ENCODE measurements at regions not wholly inside any gene's neighbourhood (a gene's known extent, or its start where the extent isn't known, plus 50 kb on each side); places are given as distances from the start of the nearest gene placed in this dataset.

DNA sequence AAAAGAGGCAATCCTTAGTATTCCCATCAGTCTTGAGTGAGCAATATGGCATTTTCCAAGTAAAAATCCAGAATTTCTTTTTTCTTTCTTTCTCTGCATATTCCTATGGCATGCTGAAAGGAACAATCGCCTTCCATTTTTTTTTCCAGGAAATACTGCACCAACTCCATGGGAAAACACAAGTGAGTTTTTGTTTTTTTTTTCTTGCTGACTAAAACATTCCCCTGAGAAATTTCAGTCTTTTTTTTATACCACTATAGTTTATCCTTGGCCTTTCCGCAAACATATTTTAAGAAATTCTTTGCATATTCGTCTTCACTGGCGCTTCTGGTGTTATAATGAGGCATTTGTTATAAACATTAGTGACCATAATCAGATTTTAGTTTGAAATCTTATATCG is 429.6 kb upstream of the MDFIC2 start:
- ATAC-seq, result no peak
- Mint-ChIP-seq H3K9me3 (no peaks in the 10 kb centered on the region), H3K4me1 (peaks cover 10% of the 10 kb centered on the region), H3K27ac (no peak overlapping the region), H3K27me3 (no peaks in the 10 kb centered on the region), H3K4me3 (no peak overlapping the region)
- DNase-seq, result no peak

DNA sequence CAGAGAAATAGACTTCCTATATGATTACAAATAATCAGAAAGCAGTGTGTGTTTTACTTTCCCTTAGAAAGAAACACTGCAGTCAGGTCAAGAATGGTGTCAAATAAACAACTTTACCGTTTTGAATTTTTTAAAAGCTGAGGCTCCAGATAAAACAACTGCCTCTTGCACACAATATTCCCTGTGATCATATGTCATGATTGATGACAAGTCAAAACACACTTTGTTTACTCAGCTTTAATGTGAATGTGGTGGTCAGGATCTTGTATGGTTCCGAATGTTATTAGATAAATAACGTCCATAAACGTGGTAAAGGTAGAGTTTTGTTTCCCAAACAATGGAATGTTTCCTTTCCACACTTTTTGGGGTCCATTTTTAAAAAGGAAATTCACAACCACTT is 428.4 kb upstream of the MDFIC2 start:
- no peak overlapping the region for H3K27ac Mint-ChIP-seq
- no peaks in the 10 kb centered on the region for H3K9me3 Mint-ChIP-seq
- H3K4me1 Mint-ChIP-seq, result peaks cover 10% of the 10 kb centered on the region
- DNase-seq (no peak), ATAC-seq (no peak)
- H3K4me3 Mint-ChIP-seq, result no peak overlapping the region
- H3K27me3 Mint-ChIP-seq, result no peaks in the 10 kb centered on the region

DNA sequence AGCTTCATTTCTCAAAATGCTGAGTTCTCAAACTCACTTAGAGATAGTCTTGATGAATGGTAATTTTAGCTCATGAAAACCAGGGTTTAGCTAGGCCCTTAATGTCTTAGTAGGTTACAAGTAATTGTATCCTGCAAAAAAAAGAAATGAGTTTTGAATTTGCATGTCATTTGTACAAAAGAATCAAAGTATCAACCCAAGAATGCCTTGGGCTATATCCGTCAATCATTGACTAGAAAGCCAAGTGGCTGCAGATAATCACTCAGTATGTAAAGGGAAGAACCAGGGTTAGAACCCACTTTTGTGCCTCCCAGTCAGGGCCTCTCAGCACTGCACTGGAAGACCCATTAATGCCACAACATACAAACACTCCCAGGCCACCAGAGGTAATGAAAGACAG is 427.6 kb upstream of the MDFIC2 start:
- ATAC-seq, result no peak
- Mint-ChIP-seq H3K27ac (no peak overlapping the region), H3K9me3 (no peaks in the 10 kb centered on the region), H3K27me3 (no peaks in the 10 kb centered on the region), H3K4me3 (no peak overlapping the region), H3K4me1 (peaks cover 10% of the 10 kb centered on the region)
- DNase-seq, result no peak

DNA sequence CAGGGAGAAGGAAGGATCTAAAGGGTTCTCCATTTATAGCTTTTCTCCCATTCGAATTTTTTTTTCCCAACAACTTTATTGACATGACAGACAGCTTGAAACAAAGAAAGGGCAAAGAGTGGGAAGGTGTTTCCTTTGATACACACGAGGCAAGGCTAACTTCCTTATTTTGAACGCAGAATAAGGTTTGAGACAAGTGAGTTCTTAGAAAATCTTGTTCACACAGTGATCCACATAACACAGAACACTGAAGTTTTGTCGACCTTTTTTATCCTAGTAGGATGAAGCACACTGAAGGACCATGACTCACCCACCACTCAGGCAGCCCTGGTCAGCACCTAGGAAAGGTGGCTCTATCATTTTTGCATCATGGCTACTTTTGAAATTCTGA is 425.8 kb upstream of the MDFIC2 start:
- Mint-ChIP-seq H3K9me3 (no peaks in the 10 kb centered on the region), H3K4me3 (no peak overlapping the region), H3K27me3 (peaks cover 14% of the 10 kb centered on the region), H3K27ac (no peak overlapping the region), H3K4me1 (peaks cover 10% of the 10 kb centered on the region)
- DNase-seq (no peak), ATAC-seq (no peak)

DNA sequence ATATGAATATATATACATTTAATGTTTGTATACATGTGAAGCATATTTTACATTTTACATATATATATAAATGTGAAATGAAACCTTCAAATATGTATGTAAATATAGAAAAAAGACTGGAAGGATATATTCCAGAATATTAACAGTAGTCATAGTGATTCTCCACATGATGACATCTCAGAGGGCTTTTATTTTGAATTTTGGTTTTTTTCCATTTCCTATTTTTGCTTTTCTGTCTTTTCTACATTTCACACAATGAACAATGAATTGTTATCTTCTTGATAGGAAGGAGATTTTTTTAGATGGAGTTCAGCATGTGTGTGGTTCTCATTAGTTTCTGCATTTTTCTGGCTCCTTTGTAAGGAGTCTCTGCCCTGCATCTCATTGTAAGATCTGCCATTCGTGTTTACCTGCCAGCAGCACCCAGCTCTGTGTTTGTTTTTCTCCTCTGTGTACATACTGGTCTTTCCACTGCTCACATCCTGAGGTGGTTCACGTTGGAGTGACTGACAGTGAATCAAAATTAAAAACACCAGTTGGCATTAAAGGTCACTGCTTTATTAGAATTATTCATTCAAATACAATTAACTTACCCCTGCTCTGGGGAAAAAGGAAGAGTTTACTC is 425.3 kb upstream of the MDFIC2 start:
- Mint-ChIP-seq H3K27ac (no peak overlapping the region), H3K4me3 (no peak overlapping the region), H3K27me3 (peaks cover 19% of the 10 kb centered on the region), H3K4me1 (peaks cover 10% of the 10 kb centered on the region), H3K9me3 (no peaks in the 10 kb centered on the region)
- ATAC-seq, result no peak
- no peak for DNase-seq

DNA sequence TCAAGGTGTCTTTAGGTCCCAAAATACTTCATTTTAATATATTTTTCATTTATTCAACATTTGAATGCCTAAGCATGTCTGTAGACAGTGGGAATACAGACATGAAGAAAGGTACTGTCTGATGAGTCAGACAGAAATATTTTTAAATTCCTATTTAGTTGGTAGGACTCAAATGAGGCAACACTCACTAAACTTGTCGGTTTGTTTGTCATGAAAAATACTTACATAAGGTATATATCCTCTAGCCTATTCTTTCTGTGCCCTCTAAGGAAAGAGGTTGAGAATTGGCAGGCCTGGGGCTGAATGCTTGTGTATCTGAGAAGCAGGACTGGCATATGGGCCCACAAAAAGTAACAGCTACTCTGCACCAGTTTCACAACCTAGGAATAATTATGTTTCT is 423.6 kb upstream of the MDFIC2 start:
- no peak for DNase-seq
- Mint-ChIP-seq H3K9me3 (no peaks in the 10 kb centered on the region), H3K4me1 (peaks cover 10% of the 10 kb centered on the region), H3K27me3 (peaks cover 29% of the 10 kb centered on the region), H3K4me3 (no peak overlapping the region), H3K27ac (no peak overlapping the region)
- ATAC-seq, result no peak

DNA sequence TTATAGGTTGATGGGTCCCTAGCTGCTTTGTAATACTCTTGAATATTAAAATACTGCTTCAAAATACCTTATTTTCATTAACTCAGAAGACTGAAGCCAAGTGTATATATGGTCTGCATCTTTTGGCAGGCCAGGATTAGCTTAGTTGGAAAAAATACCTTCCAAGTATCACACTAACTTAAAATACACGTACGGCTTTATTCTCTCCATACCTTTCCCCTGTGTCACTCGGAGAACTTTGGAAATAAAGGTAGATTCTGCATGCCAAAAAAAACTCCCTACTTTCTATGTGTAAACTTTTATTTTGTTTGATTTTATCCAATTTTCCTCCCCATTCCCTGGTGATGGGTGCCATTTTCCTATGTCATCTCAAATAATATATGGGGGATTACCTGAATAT is 422.3 kb upstream of the MDFIC2 start:
- peaks cover 32% of the 10 kb centered on the region for H3K27me3 Mint-ChIP-seq
- no peak for DNase-seq
- no peak overlapping the region for H3K27ac Mint-ChIP-seq
- H3K4me3 Mint-ChIP-seq, result no peak overlapping the region
- ATAC-seq, result no peak
- peaks cover 10% of the 10 kb centered on the region for H3K4me1 Mint-ChIP-seq
- H3K9me3 Mint-ChIP-seq, result no peaks in the 10 kb centered on the region

DNA sequence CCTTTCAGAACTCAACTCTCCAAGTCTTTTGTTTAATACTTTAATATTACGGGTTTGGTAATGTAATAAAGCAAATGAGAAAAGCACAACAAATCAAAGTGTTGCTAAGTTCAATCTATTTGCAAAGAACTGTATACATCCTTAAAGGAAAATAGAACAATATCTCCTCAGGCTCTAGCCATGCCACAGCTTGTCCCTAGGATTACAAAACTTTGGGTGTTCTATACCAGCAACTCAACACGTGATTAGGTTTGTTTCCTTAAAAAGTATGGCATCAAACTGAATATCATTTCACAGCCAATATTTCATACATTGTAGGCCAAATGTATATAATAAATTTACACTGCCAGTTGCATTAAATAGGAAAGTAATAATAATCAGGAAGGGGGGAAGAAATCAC is 418.6 kb upstream of the MDFIC2 start:
- H3K27ac Mint-ChIP-seq, result no peak overlapping the region
- ATAC-seq, result no peak
- no peak for DNase-seq
- no peak overlapping the region for H3K4me3 Mint-ChIP-seq
- H3K9me3 Mint-ChIP-seq, result no peaks in the 10 kb centered on the region
- peaks cover 32% of the 10 kb centered on the region for H3K27me3 Mint-ChIP-seq
- no peaks in the 10 kb centered on the region for H3K4me1 Mint-ChIP-seq

DNA sequence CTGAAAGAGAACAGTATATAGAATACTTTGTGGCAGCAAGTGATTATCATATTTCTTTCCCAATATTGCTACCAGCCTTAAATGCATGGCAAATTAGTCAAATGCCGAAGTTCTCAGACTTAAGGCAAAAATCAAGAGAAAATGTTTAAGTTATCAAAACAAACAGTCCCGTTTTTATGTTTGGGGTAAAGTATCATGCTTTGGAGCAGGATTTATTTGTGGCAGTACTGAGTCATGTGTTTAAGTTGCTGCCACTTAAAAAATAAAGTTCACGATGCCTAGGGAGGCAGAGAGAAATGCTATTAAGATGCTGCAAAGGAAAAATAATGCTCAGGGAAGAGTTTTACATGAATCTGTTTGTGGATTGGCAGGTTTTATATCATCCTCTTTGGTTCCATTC is 417.4 kb upstream of the MDFIC2 start:
- H3K4me1 Mint-ChIP-seq, result no peaks in the 10 kb centered on the region
- H3K4me3 Mint-ChIP-seq, result no peak overlapping the region
- peaks cover 36% of the 10 kb centered on the region for H3K27me3 Mint-ChIP-seq
- peaks cover 0 to 4% of the 10 kb centered on the region in 2 donors for H3K9me3 Mint-ChIP-seq
- ATAC-seq, result no peak
- H3K27ac Mint-ChIP-seq, result no peak overlapping the region
- no peak for DNase-seq

DNA sequence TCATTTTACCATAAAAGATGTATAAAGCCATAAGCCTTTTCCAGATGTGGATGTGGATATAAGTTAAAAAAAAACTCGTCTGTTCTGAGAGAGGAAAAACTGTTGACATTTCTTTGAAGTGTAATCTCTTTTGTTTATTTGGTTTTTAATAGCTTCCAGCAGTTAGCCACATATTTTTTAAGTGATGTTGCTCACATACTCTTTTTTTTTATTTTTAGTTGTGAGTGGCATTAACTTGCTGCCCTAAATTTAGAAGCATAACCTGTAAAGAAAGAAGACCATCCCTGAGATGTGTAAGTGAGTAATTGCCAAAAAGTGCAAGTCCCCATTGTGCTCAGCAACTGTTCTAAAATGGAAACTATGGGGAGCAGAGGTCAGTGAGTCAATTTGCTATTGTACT is 415.9 kb upstream of the MDFIC2 start:
- ATAC-seq (no peak), DNase-seq (no peak)
- Mint-ChIP-seq H3K27ac (no peak overlapping the region), H3K27me3 (peaks cover 35% of the 10 kb centered on the region), H3K4me1 (no peaks in the 10 kb centered on the region), H3K9me3 (peaks cover 0 to 8% of the 10 kb centered on the region in 2 donors), H3K4me3 (no peak overlapping the region)

DNA sequence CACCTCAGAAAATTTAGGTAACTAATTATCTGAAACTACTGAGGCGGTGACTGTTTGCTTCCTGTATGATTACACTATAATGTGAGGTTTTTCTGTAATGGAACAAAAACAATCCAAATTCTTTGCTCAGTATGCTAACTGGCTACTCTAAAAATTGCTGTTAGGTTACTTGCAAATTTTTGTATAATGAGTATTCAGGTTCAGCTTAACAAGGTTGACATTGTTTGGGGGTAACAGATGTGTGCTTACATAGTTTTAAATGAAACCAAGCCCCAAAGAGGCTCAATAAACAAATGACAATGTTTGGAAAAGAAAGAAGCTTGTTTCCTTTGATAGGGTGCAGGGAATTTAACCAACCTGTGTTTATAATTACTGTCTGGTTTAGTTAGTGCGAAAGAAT is 414.5 kb upstream of the MDFIC2 start:
- H3K27ac Mint-ChIP-seq, result no peak overlapping the region
- H3K4me1 Mint-ChIP-seq, result no peaks in the 10 kb centered on the region
- ATAC-seq (no peak), DNase-seq (no peak)
- H3K4me3 Mint-ChIP-seq, result no peak overlapping the region
- H3K27me3 Mint-ChIP-seq, result peaks cover 23% of the 10 kb centered on the region
- H3K9me3 Mint-ChIP-seq, result peaks cover 0 to 8% of the 10 kb centered on the region in 2 donors

DNA sequence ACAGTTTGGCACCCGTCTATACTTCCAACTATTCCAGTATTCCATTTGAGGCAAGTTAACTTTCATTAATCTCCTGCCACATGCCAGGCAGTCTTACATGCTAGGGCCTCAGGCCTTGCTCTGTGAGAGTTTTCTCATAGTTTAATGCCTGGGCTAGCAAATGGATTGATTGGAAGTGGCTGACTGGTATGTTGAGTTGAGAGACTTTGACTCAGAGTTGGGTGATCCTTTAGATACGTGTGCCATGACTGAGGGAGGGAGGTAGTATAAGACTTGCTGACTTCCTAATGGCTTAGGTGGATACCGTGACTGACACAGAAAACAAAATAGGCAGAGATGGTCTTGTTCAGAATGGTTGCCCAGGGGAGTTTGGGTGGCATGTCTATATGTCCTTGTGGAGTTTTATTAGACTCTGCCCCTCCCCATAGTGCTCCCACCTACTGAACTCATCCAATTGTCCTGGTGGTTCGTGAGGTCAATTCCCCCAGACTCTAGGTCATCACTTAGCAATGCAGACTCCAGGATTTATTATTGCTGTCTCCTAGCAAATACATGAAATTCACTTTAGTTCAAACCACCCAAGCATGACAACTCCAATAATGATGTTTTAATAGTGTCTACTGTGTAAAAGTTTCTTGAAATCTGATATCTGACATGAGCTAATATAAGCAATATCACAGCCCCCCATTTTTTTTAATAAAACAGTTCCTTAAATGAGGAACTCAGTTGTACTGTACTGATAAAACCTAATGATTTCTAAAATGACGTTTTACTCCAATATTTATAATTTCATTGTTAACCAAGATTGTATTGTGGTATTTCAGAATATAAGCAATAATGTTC is 413.9 kb upstream of the MDFIC2 start:
- Mint-ChIP-seq H3K9me3 (peaks cover 0 to 8% of the 10 kb centered on the region in 2 donors), H3K4me3 (no peak overlapping the region)
- DNase-seq, result no peak

DNA sequence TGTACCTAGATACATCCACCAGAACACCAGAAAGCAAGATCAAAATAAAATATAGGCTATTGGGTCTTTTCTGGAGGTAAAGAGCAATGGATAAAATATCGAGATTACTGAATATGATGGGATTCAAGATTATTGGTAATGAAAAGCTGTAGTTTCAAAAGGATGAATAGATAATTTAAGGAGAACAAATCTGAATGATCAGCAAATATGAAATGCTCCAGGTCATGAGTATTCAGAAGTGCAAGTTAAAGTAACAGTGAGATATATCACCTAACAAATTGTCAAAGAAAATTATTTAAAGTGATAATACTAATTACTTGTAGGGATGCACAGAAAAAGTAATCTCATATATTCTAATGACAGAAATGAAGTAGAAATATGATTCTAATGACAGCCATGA is 409.6 kb upstream of the MDFIC2 start:
- Mint-ChIP-seq H3K27ac (no peak overlapping the region), H3K4me3 (no peak overlapping the region), H3K27me3 (peaks cover 40% of the 10 kb centered on the region), H3K9me3 (peaks cover 0 to 8% of the 10 kb centered on the region in 2 donors), H3K4me1 (no peaks in the 10 kb centered on the region)
- ATAC-seq (no peak), DNase-seq (no peak)

More for the DNA sequence above, 413.9 kb upstream of the MDFIC2 start:
- Mint-ChIP-seq H3K27me3 (peaks cover 23% of the 10 kb centered on the region), H3K27ac (no peak overlapping the region), H3K4me1 (no peaks in the 10 kb centered on the region)
- ATAC-seq, result no peak

DNA sequence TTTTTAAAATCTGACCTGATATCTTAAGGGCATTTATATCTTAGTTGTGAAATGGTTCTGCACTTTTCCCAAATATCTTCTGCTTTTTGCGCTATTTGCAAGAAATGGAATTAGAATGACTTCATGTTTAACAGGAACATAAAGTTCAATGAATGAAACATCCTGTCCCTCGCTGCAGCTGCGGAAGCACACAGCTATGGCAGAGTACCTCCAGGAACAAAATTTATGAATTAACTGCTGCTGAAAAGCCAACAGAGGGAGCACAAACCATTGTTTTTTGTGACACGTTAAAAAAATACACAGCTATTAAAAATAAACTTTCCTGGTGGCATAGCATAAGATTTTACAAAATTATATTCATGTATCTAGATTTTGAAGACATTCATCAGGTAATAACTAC is 404.4 kb upstream of the MDFIC2 start:
- H3K4me3 Mint-ChIP-seq, result no peak overlapping the region
- ATAC-seq (no peak), DNase-seq (no peak)
- no peak overlapping the region for H3K27ac Mint-ChIP-seq
- H3K9me3 Mint-ChIP-seq, result peaks cover 10 to 21% of the 10 kb centered on the region in 2 donors
- peaks cover 23% of the 10 kb centered on the region for H3K27me3 Mint-ChIP-seq
- H3K4me1 Mint-ChIP-seq, result no peaks in the 10 kb centered on the region

DNA sequence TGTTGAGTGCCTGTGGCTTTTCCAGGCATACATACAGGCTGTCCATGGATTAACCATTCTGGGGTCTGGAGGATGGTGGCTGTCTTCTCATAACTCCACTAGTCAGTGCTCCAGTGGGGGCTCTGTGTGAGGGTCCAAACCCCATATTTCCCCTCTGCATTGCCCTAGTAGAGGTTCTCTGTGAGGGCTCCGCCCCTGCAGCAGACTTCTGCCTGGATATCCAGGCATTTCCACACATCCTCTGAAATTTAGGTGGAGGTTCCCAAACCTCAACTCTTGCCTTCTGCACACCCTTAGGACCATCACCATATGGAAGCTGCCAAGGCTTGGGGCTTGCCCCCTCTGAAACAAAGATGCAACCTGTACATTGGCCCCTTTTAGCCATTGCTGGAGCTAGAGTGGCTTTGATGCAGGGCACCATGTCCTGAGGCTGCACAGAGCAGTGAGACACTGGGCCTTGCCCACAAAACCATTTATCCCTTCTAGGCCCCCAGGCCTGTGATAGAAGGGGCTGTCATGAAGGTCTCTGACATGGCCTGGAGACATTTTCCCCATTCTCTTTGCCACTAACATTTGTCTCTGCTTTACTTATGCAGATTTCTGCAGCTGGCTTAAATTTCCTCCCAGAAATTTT is 400.1 kb upstream of the MDFIC2 start:
- ATAC-seq (no peak), DNase-seq (no peak)
- no peaks in the 10 kb centered on the region for H3K4me1 Mint-ChIP-seq
- H3K4me3 Mint-ChIP-seq, result no peak overlapping the region
- no peak overlapping the region for H3K27ac Mint-ChIP-seq
- H3K27me3 Mint-ChIP-seq, result no peaks in the 10 kb centered on the region
- peaks cover 12 to 31% of the 10 kb centered on the region in 2 donors for H3K9me3 Mint-ChIP-seq
